Lung (tissue), 11 donors: ENCODE measurements at regions not wholly inside any gene's neighbourhood (a gene's known extent, or its start where the extent isn't known, plus 50 kb on each side); places are given as distances from the start of the nearest gene placed in this dataset.

ENCODE experiments used
- ATAC-seq: fragments of 200-7000 bp; cut with Tn5 transposase; one replicate; pipeline ENCODE4 v1.9.1; 2020; ENCODE audit warnings: moderate number of reproducible peaks; ENCODE audit not compliant: insufficient read depth, low FRiP score
- DNase-seq, 3 donors: peaks; one replicate each; pipeline ENCODE4 v3.0.0-alpha.2; 2013 to 2017
- H3K27ac ChIP-seq, 2 donors: one replicate each; pipeline ENCODE4 v1.5.1; 2013; ENCODE audit warnings: mild to moderate bottlenecking in 2 of 2, moderate library complexity in 2 of 2, control low read depth in 1 of 2, inconsistent platforms in 1 of 2, low read depth in 1 of 2, low read length in 1 of 2
- H3K27me3 ChIP-seq, 3 donors: one replicate each; pipeline ENCODE4 v1.5.1; 2013; ENCODE audit warnings: low read length in 2 of 3; ENCODE audit not compliant: control insufficient read depth in 3 of 3, insufficient read depth in 3 of 3
- H3K36me3 ChIP-seq, 4 donors: one replicate each; pipeline ENCODE4 v1.5.1; 2013; ENCODE audit warnings: low read length in 4 of 4, mild to moderate bottlenecking in 1 of 4, moderate library complexity in 1 of 4; ENCODE audit not compliant: control insufficient read depth in 4 of 4, insufficient read depth in 4 of 4
- H3K4me1 ChIP-seq, 5 donors: one replicate each; pipeline ENCODE4 v1.5.1; 2013; ENCODE audit warnings: low read length in 5 of 5, mild to moderate bottlenecking in 2 of 5, moderate library complexity in 1 of 5; ENCODE audit not compliant: control insufficient read depth in 5 of 5, insufficient read depth in 5 of 5
- H3K4me3 ChIP-seq: one replicate; pipeline ENCODE4 v1.5.1; 2013; ENCODE audit warnings: mild to moderate bottlenecking, control low read depth, moderate library complexity
- H3K9ac ChIP-seq, 2 donors: one replicate each; pipeline ENCODE4 v1.5.1; 2013; ENCODE audit warnings: low read length in 2 of 2, control low read depth in 1 of 2; ENCODE audit not compliant: insufficient read depth in 1 of 2
- H3K9me3 ChIP-seq, 4 donors: one replicate each; pipeline ENCODE4 v1.5.1; 2013; ENCODE audit warnings: low read length in 3 of 4, mild to moderate bottlenecking in 1 of 4, moderate library complexity in 1 of 4; ENCODE audit not compliant: control insufficient read depth in 4 of 4, insufficient read depth in 3 of 4
- WGBS, 2 donors: extraction: QIAGEN DNeasy Blood & Tissue Kit; methylation state at CpG; one replicate each; pipeline ENCODE4 v1.1.7; 2013; 5-methylcytosine and 5-hydroxymethylcytosine counted together
- TF ChIP-seq, protein P1 (sequence below): IDR thresholded peaks from 2 replicates; pipeline ENCODE4 v1.5.1; 2012; ENCODE audit warnings: mild to moderate bottlenecking; ENCODE audit errors: control extremely low read depth, extremely low read depth
- donor health status: control.
- donor health status: control.
- donor health status: Bipolar disorder and iron deficiency.
- donor health status: healthy.
- donor health status: DM: yes; HTN: yes; CAD: no.

DNA sequence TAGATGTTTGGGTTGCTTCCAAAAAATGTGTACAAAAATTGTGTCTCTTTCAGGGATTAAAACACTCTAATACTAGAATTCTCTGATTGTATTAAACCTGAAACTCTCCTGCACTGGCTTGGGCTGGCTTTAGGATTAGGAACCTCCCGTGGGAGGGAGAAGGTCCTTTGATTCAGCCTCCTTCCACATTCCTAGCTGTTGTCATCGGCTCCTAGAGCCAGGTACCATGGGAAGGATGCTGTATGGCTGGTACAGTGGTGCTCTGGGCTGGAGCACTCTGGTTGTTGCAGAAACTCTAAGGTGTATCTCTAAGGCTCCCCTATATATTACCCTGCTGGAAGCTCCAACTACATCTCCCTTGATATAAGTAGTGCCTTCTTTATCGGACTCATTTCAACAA is 245.2 kb upstream of the FOXK1 start:
- Histone ChIP-seq H3K27me3 (no peaks in the 10 kb centered on the region), H3K36me3 (no peaks in the 10 kb centered on the region), H3K9ac (no peak overlapping the region), H3K9me3 (peaks cover 0 to 2% (median 0%) of the 10 kb centered on the region in 4 donors), H3K27ac (no peak overlapping the region), H3K4me1 (peaks cover 0 to 15% (median 0%) of the 10 kb centered on the region in 5 donors), H3K4me3 (no peak overlapping the region)
- ATAC-seq (no peak), DNase-seq (peak in 1 of 3 donors; percentile 19)
- 48 to 87% methylated on average over 3 of the region's 3 CpGs for WGBS, 2 donors
- TF ChIP-seq, protein P1, sequence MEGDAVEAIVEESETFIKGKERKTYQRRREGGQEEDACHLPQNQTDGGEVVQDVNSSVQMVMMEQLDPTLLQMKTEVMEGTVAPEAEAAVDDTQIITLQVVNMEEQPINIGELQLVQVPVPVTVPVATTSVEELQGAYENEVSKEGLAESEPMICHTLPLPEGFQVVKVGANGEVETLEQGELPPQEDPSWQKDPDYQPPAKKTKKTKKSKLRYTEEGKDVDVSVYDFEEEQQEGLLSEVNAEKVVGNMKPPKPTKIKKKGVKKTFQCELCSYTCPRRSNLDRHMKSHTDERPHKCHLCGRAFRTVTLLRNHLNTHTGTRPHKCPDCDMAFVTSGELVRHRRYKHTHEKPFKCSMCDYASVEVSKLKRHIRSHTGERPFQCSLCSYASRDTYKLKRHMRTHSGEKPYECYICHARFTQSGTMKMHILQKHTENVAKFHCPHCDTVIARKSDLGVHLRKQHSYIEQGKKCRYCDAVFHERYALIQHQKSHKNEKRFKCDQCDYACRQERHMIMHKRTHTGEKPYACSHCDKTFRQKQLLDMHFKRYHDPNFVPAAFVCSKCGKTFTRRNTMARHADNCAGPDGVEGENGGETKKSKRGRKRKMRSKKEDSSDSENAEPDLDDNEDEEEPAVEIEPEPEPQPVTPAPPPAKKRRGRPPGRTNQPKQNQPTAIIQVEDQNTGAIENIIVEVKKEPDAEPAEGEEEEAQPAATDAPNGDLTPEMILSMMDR, result no peak

DNA sequence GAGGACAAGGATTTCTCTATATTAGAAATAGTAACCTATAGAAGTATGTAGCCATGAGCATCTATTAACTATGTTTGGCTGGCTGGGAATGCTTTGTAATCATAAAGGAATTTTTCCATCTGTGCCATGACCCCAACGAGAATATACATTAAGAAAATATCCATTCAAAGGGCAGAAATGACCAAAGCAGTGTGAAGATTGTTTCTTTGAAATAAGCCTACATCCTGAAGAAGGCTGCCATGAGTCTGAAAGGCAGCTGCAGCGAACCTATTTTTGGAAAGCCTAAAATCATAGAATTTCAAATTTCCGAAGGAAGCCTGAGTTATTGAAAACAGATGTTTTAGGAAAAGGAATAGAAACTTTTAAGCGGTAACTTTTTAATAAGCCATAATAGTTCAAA is 244.2 kb upstream of the FOXK1 start:
- 67 to 80% methylated on average over 4 of the region's 4 CpGs for WGBS, 2 donors
- Histone ChIP-seq H3K9me3 (peaks cover 0 to 2% (median 0%) of the 10 kb centered on the region in 4 donors), H3K27me3 (no peaks in the 10 kb centered on the region), H3K9ac (no peak overlapping the region), H3K27ac (no peak overlapping the region), H3K36me3 (no peaks in the 10 kb centered on the region), H3K4me3 (no peak overlapping the region), H3K4me1 (peaks cover 0 to 15% (median 0%) of the 10 kb centered on the region in 5 donors)
- DNase-seq (no peak), ATAC-seq (no peak)
- TF ChIP-seq, protein P1, result no peak

DNA sequence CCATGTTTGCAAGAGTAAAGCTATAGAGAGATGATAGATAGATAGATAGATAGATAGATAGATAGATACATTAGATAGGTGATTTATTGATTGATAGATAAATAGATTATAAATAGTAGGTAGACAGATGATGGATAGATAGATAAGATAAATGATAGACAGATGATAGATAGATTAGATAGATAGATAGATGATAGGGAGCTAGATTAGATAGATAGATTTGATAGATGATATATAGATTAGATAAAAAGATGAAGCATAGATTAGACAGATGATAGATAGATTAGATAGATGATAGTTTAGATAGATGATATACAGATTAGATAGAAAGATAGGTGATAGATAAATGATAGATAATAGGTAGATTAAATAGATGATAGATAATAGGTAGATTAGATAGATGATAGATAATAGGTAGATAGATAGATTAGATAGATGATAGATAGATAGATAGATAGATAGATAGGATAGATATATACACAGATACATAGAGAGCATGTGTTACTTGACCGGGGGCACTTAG is 243.3 kb upstream of the FOXK1 start:
- TF ChIP-seq, protein P1, result no peak
- Histone ChIP-seq H3K9me3 (peaks cover 0 to 2% (median 0%) of the 10 kb centered on the region in 4 donors), H3K9ac (no peak overlapping the region), H3K4me1 (peaks cover 0 to 15% (median 0%) of the 10 kb centered on the region in 5 donors), H3K27ac (no peak overlapping the region), H3K4me3 (no peak overlapping the region), H3K27me3 (no peaks in the 10 kb centered on the region), H3K36me3 (no peaks in the 10 kb centered on the region)
- WGBS, 2 donors, result 85 to 96% methylated on average over 1 of the region's 1 CpG
- ATAC-seq, result no peak
- DNase-seq, result no peak

DNA sequence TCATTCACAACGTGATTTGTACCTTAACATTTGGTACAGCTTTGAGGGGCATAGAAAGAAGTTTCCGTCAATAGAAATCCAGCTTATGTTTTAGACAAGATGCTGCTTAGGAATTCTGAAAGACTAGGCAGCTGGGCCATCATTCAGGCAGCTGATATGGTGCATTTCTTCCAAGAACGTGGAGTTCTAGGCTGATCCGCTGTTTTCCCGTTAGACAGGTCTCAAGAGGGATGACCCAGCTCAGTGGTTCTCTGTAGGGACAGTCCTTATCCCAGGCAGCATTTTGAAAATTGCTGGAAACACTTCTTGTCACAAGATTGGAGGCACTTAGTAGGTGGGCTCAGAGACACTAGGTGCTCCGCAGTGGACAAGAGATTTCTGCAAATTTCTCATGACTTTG is 242.7 kb upstream of the FOXK1 start:
- peaks cover 0 to 2% (median 0%) of the 10 kb centered on the region in 4 donors for H3K9me3 ChIP-seq
- H3K9ac ChIP-seq, result no peak overlapping the region
- peaks cover 0 to 15% (median 0%) of the 10 kb centered on the region in 5 donors for H3K4me1 ChIP-seq
- DNase-seq, result no peak
- H3K36me3 ChIP-seq, result no peaks in the 10 kb centered on the region
- TF ChIP-seq, protein P1, result no peak
- WGBS, 2 donors, result 73 to 79% methylated on average over 6 of the region's 6 CpGs
- no peak for ATAC-seq
- no peak overlapping the region for H3K4me3 ChIP-seq
- H3K27ac ChIP-seq, result no peak overlapping the region
- no peaks in the 10 kb centered on the region for H3K27me3 ChIP-seq
